Stimulated activated naive CD8-positive, alpha-beta T cell treated with anti-CD3 and anti-CD28 coated beads, Interleukin-15, Interleukin-2, amounts not matched to agents 100 ng/mL and 50 ng/mL, for 24 hours (primary cell): ENCODE measurements at regions not wholly inside any gene's neighbourhood (a gene's known extent, or its start where the extent isn't known, plus 50 kb on each side); places are given as distances from the start of the nearest gene placed in this dataset.

ENCODE experiments used
- H3K27ac Mint-ChIP-seq: one replicate; pipeline ENCODE4 v1.8.0; 2021; ENCODE audit warnings: mild to moderate bottlenecking, mixed read lengths
- H3K27me3 Mint-ChIP-seq: one replicate; pipeline ENCODE4 v1.8.0; 2021; ENCODE audit warnings: mixed read lengths
- H3K36me3 Mint-ChIP-seq: one replicate; pipeline ENCODE4 v1.8.0; 2021; ENCODE audit warnings: low read depth, mixed read lengths
- H3K4me1 Mint-ChIP-seq: one replicate; pipeline ENCODE4 v1.8.0; 2021; ENCODE audit warnings: low read depth, mixed read lengths
- H3K4me3 Mint-ChIP-seq: one replicate; pipeline ENCODE4 v1.8.0; 2021; ENCODE audit warnings: mild to moderate bottlenecking, mixed read lengths
- H3K9me3 Mint-ChIP-seq: one replicate; pipeline ENCODE4 v1.8.0; 2021; ENCODE audit warnings: mixed read lengths

GRCh38 chr5:56316299-56316994 is 83.3 kb upstream of the ANKRD55 start:
- peaks cover 72% of the 10 kb centered on the region for H3K4me1 Mint-ChIP-seq
- no peaks in the 10 kb centered on the region for H3K27me3 Mint-ChIP-seq
- no peak overlapping the region for H3K27ac Mint-ChIP-seq
- no peaks in the 10 kb centered on the region for H3K36me3 Mint-ChIP-seq
- no peak overlapping the region for H3K4me3 Mint-ChIP-seq
- H3K9me3 Mint-ChIP-seq = no peaks in the 10 kb centered on the region

DNA sequence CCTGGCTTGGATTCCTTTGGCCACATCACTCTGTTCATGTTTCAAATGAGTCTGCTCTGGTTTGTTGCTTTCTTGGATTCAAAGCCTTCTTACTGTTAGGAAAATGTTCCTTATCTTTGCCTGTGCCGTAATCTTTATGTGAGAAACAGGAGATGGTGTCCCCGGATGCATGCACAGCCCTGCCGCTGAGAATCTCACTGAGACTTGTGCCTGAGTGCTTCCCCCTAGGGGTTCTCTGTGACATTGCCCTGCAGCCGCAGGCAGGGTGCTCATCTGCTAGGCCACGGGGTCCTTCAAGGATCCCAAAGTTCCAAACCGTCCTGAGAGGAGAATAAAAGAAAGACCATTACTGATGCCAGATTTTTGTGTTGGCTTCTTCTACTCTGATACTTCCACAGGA is 81.4 kb upstream of the ANKRD55 start:
- Mint-ChIP-seq H3K27ac (no peak overlapping the region), H3K36me3 (no peaks in the 10 kb centered on the region), H3K9me3 (no peaks in the 10 kb centered on the region), H3K27me3 (no peaks in the 10 kb centered on the region), H3K4me1 (peaks cover 59% of the 10 kb centered on the region), H3K4me3 (no peak overlapping the region)

GRCh38 chr5:56313596-56313995 is 80.5 kb upstream of the ANKRD55 start:
- no peak overlapping the region for H3K27ac Mint-ChIP-seq
- H3K36me3 Mint-ChIP-seq = no peaks in the 10 kb centered on the region
- peaks cover 50% of the 10 kb centered on the region for H3K4me1 Mint-ChIP-seq
- H3K9me3 Mint-ChIP-seq = no peaks in the 10 kb centered on the region
- H3K4me3 Mint-ChIP-seq = no peak overlapping the region
- H3K27me3 Mint-ChIP-seq = no peaks in the 10 kb centered on the region

- no peaks in the 10 kb centered on the region for H3K27me3 Mint-ChIP-seq
- no peaks in the 10 kb centered on the region for H3K9me3 Mint-ChIP-seq
- H3K4me1 Mint-ChIP-seq = peaks cover 46% of the 10 kb centered on the region
- H3K4me3 Mint-ChIP-seq = no peak overlapping the region
- H3K27ac Mint-ChIP-seq = no peak overlapping the region
- H3K36me3 Mint-ChIP-seq = no peaks in the 10 kb centered on the region
These were observed 79.9 kb upstream of the ANKRD55 start for GRCh38 chr5:56313004-56313531.

DNA sequence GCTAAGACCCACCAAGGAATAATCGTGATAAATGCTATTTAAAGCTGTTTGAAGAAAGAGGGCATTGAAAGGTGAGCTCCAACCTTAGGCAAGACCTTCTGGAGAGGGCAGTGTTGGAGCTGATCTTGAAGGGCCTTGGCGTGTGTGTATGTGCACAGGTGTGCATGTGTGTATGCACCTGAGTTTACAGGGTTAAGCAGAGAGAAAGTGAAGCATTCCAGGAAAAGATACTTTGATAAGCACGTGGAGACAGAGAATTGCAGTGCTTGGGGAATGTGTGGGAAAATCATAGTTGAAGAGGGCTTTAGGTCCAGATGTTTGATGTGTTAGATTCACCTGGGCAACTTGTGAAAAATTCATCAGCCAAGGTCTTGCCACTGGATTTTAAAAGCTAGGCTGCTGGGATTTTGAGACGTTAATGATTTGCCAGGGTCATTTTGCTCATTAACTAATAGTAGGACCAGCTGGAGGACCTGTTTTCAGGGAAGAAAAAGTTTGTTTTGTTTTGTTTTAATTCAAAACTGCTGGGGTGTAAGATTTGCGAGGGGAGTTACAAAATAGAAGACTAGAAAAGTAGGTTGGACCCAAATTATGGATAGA is 78.3 kb upstream of the ANKRD55 start:
- H3K27ac Mint-ChIP-seq = no peak overlapping the region
- H3K27me3 Mint-ChIP-seq = no peaks in the 10 kb centered on the region
- peaks cover 32% of the 10 kb centered on the region for H3K4me1 Mint-ChIP-seq
- no peak overlapping the region for H3K4me3 Mint-ChIP-seq
- H3K36me3 Mint-ChIP-seq = peaks cover 3% of the 10 kb centered on the region
- peaks cover 3% of the 10 kb centered on the region for H3K9me3 Mint-ChIP-seq

DNA sequence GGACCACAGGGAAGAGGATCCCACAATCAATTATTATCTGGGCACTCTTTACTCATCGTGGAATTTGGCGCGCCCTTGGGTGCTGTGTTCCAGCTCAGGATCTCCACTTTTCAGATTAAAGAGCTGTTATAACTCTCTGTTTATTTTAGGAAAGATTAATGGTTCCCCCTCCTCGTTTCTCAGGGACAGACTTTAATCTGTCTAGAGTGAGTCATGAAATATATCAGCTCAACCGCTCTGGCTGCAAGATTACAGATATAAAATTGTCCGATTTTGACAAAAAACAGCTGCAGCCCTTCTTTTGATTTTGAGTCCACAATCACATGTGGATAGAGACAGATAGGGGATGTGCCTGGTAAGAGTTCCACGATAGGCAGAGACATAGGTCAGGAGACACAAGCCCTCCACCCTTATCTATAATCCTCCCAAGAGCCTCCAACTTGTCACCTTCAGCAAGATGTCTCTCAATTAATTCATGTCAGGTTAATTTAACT is 77.6 kb upstream of the ANKRD55 start:
- H3K27me3 Mint-ChIP-seq = no peaks in the 10 kb centered on the region
- peaks cover 3% of the 10 kb centered on the region for H3K36me3 Mint-ChIP-seq
- peaks cover 9% of the 10 kb centered on the region for H3K9me3 Mint-ChIP-seq
- peaks cover 29% of the 10 kb centered on the region for H3K4me1 Mint-ChIP-seq
- H3K27ac Mint-ChIP-seq = no peak overlapping the region
- no peak overlapping the region for H3K4me3 Mint-ChIP-seq

- Mint-ChIP-seq H3K4me1 (peaks cover 25% of the 10 kb centered on the region), H3K36me3 (peaks cover 3% of the 10 kb centered on the region), H3K27me3 (no peaks in the 10 kb centered on the region), H3K9me3 (peaks cover 11% of the 10 kb centered on the region), H3K27ac (no peak overlapping the region), H3K4me3 (no peak overlapping the region)
These were observed 76.2 kb upstream of the ANKRD55 start for GRCh38 chr5:56309262-56309826.

GRCh38 chr5:56307714-56308333 is 74.7 kb upstream of the ANKRD55 start:
- H3K36me3 Mint-ChIP-seq = peaks cover 3% of the 10 kb centered on the region
- no peaks in the 10 kb centered on the region for H3K27me3 Mint-ChIP-seq
- H3K4me1 Mint-ChIP-seq = peaks cover 12% of the 10 kb centered on the region
- H3K27ac Mint-ChIP-seq = no peak overlapping the region
- peaks cover 11% of the 10 kb centered on the region for H3K9me3 Mint-ChIP-seq
- H3K4me3 Mint-ChIP-seq = no peak overlapping the region

- Mint-ChIP-seq H3K9me3 (peaks cover 11% of the 10 kb centered on the region), H3K27me3 (no peaks in the 10 kb centered on the region), H3K27ac (no peak overlapping the region), H3K36me3 (peaks cover 3% of the 10 kb centered on the region), H3K4me3 (no peak overlapping the region), H3K4me1 (peaks cover 5% of the 10 kb centered on the region)
These were observed 73.5 kb upstream of the ANKRD55 start for GRCh38 chr5:56306433-56307150.

DNA sequence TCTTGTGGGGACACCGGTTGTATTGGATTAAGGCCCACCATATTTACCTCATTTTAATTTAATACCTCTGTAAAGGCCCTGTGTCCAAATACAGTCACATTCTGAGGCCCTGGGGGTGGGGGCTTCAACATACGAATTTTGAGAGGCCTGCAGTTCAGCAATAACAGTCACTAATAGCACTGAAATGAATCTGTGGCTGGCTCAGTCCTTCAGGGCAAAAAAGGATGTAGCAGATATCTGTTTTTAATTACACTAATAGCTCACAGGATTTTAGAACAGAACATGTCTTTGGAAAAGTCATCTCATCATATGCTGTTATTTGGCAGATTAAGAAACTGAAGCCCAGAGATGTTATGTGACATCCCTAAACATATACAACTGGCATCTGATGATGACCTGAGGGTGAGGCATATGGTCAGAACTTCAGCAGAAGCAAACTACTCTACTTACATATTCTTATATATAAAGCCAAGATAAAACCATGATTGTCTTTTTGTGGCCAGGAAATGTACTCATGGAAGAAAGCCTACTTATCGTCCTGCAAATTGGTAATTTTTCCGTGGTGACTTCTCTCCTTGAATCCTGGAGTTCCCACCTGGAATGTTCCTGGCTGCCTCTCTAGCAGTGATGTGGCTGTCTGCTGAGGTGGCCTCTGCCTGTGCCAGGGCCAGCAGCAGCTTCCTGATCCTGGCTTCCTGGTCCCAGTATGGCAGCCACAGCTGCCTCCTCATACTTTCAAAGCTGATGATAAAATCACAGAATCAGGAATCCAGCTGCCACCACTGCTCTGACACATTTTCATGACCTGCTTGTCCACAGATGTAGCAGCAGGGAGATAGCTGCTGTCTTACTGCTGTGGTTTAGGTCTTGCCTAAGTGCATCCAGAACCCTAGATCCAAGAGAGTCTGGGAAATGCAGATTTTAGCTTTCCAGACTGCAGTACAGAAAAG is 72.1 kb upstream of the ANKRD55 start:
- Mint-ChIP-seq H3K27ac (no peak overlapping the region), H3K4me1 (no peaks in the 10 kb centered on the region), H3K36me3 (peaks cover 3% of the 10 kb centered on the region), H3K4me3 (no peak overlapping the region), H3K9me3 (peaks cover 11% of the 10 kb centered on the region), H3K27me3 (no peaks in the 10 kb centered on the region)

- peaks cover 11% of the 10 kb centered on the region for H3K9me3 Mint-ChIP-seq
- H3K4me3 Mint-ChIP-seq = no peak overlapping the region
- H3K27me3 Mint-ChIP-seq = no peaks in the 10 kb centered on the region
- peaks cover 3% of the 10 kb centered on the region for H3K36me3 Mint-ChIP-seq
- H3K27ac Mint-ChIP-seq = no peak overlapping the region
- H3K4me1 Mint-ChIP-seq = no peaks in the 10 kb centered on the region
These were observed 70.4 kb upstream of the ANKRD55 start for GRCh38 chr5:56303511-56303910.

GRCh38 chr5:56302027-56302426 is 68.9 kb upstream of the ANKRD55 start:
- Mint-ChIP-seq H3K27ac (no peak overlapping the region), H3K4me3 (no peak overlapping the region), H3K36me3 (peaks cover 3% of the 10 kb centered on the region), H3K9me3 (peaks cover 11% of the 10 kb centered on the region), H3K27me3 (no peaks in the 10 kb centered on the region), H3K4me1 (no peaks in the 10 kb centered on the region)

DNA sequence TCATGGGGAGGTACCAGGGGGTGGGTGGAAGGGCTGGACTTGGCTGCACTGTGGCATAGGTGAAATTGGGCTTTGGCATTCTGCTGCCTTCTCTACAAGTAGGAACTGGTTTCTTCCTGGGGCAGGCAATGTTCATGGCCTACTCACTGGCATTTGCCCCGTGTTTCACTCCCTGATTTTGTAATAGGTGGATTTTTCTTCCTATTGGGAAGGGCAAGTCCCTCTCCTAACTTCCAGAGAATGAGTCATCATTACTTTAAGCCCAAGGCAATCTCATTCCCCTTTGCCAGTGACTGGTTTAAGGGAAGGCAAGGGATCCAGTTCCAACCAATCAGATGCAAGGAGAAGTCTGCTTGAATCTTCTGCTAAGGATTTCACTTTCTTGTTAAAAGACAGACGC is 67.9 kb upstream of the ANKRD55 start:
- Mint-ChIP-seq H3K4me1 (no peaks in the 10 kb centered on the region), H3K27me3 (no peaks in the 10 kb centered on the region), H3K36me3 (no peaks in the 10 kb centered on the region), H3K4me3 (no peak overlapping the region), H3K27ac (no peak overlapping the region), H3K9me3 (peaks cover 5% of the 10 kb centered on the region)

GRCh38 chr5:56299212-56299611 is 66.1 kb upstream of the ANKRD55 start:
- no peaks in the 10 kb centered on the region for H3K27me3 Mint-ChIP-seq
- H3K27ac Mint-ChIP-seq = no peak overlapping the region
- H3K4me3 Mint-ChIP-seq = no peak overlapping the region
- no peaks in the 10 kb centered on the region for H3K4me1 Mint-ChIP-seq
- no peaks in the 10 kb centered on the region for H3K9me3 Mint-ChIP-seq
- H3K36me3 Mint-ChIP-seq = no peaks in the 10 kb centered on the region
